HG02571 (cell line): ENCODE measurements at regions not wholly inside any gene's neighbourhood (a gene's known extent, or its start where the extent isn't known, plus 50 kb on each side); places are given as distances from the start of the nearest gene placed in this dataset.

Experiments used
- ATAC-seq: cut with Tn5 transposase; IDR thresholded peaks from one replicate; pipeline ENCODE4 v1.9.1; 2021; ENCODE audit warnings: mild to moderate bottlenecking, moderate library complexity; ENCODE audit not compliant: unreplicated experiment

DNA sequence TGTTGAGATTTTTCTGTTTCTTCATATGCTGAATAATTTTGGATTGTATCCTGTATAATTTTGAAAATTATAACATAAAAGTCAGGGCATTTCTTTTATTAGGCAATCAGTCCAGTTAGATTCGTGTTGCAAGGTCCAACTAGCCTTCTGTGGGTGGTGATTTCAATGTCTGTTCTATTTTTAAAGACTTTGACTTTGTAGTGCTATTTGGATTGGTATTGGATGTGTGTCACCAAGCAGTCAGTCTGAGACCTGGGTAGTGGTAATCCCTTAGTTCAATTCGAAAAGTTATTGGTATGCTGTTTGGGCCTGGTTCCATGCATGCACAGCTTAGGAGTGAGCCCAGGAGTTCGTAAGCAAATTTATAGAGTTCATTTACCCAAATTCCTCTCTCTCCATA is 82.2 kb downstream of the EPDR1 start:
- no peak for ATAC-seq

DNA sequence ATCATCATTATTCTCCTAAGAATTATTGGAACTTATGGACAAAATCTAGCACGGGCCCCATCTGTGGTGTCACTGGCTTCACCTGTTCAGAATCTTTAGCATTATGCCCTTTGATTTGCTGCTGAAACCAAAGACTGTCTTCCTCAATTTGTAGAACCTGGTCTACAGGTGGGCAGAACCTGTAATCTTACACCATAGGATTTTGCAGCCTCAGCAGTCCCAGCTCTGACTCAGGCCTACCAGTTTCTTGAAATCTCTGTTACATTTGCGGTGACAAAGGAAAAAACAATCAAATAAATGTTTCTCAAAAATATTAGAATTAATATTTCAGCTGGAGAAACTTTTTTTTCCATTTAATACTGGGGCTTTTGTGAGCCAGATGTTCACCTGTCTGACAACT is 86.1 kb downstream of the EPDR1 start:
- ATAC-seq = no peak

GRCh38 chr7:38007096-38007495 is 86.7 kb downstream of the EPDR1 start:
- no peak for ATAC-seq

DNA sequence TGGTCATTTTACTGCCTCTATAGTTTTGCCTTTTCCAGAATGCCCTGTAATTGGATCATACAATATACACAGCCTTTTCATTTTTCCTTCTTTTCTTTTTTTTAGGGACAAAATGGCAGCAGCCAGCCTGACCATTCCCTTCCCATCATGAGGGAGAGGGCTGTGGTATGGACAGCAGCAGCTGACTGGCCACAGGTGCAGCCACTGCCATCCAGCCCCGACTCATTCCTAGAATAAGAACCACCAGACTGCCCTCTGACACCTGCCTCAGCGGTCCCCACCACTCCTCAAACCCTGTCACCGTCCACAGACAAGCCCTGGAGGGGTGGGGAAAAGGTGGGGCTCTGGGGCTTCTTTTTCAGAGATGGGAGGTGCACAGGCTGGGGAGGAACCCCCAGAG is 92.8 kb downstream of the EPDR1 start:
- ATAC-seq = no peak

- no peak for ATAC-seq
Observed at GRCh38 chr7:38016567-38016966, 96.1 kb downstream of the EPDR1 start.

DNA sequence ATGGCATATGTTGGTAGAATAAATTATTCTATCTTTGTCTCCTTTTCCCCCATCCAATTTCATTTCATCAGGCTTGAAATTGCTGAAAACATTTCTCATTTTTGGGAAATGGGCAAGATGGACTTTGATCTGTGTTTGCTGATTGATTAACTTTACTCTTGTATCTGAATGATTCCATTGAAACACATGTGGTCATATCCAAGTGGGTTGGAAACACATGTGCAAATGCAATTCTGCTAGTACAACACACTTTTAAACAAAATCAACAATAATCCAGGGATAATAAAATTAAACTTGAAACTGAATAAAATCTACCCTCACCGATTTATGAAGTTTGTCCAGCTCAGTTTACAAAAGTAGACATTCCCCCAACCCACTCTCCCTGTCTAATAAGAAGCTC is 96.9 kb downstream of the EPDR1 start:
- ATAC-seq = no peak

GRCh38 chr7:38020121-38020785 is 99.8 kb downstream of the EPDR1 start:
- no peak for ATAC-seq

- no peak for ATAC-seq
Observed at GRCh38 chr7:38021892-38022291, 101.5 kb downstream of the EPDR1 start.

DNA sequence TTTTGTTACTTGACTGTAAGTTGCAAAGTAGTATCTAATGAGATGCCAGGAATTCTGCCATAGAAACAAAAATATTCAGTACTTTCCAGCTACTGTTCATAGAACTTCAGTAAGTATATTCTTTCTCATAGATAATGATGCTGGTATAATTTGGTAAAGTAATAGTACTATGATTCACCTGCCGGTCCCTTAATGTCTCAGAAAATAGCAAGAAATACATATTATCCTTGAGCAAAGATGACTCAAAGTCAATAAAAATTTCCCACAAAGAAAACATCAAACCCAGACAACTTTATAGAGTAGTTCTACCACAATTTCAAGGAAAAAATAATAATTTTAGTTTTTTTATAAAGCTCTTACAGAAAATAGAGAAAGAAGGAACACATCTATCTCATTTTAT is 105.4 kb downstream of the EPDR1 start:
- ATAC-seq = no peak

DNA sequence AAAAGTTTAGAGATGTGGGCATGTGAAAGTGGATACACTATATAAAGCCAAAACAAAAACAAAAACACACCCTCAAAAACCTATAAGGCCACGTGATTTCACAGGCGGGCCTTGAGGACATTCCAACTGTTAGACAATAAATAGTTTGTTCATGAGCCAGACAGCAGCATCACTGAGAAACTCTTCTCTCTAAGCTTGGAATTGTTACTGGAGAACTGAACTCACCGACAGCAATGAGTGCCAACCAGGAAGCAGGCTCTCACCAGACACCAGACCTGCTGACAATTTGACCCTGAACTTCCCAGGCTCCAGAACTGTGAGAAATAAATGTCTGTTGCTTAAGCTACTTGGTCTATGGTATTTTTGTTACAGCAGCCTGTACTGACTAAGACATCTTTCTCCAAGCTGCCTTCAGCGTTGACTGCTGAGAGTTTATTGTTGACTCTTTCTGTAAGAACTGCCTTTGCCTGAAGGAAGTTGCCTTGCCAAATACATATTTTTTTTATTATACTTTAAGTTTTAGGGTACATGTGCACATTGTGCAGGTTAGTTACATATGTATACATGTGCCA is 107.5 kb downstream of the EPDR1 start:
- ATAC-seq = no peak

DNA sequence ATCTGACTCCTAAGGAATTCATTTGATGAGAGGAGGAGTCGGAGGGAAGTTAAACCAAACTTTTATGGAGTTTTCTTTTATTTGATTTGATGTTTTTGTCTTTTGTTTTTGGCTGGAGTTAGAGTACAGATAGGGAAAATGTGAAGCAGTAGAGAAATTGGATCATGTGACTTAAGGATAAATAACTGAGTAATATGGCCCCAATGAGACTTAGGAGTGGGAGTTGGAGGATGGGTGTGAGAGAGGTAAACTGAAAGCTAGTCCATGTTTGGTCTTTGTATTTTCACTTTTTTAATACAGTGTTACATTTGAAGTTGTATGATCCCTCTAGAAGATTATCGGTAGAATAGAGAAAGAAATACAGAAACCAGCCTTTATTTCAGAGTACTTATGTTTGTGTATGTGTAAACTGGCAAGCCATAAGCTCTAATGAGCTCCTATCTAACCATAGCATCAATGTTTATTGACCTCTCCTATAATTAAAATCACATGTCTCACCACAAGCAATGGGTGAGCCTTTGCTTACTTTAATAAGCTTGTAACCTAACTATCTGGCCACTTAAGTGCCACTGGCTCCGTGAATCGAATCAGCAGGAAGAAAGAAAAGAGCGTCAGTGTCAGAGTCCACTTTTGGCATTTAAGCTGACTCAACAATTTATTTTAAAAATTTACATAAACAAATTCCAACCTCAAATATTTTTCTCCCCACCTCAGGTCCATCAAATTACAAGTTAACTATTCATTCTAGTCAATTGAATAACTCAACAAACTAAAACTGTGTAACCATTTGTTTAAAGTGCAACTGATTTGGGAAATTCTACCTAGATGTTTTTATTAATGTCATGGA is 113.8 kb downstream of the EPDR1 start:
- ATAC-seq = no peak

GRCh38 chr7:38040831-38041230 is 120.4 kb downstream of the EPDR1 start:
- no peak for ATAC-seq

DNA sequence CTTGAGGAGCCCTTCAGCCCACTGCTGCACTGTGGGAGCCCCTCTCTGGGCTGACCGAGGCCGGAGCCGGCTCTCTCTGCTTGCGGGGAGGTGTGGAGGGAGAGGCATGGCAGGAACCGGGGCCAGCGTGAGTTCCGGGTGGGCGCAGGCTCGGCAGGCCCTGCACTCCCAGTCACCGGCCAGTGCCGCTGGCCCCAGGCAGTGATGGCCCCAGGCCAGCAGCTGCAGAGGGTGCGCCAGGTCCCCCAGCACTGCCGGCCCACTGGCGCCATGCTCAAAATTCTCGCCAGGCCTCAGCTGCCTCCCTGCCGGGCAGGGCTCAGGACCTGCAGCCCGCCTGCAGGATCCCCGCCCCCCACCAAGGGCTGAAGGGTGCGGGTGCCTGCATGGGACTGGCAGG is 128.4 kb upstream of the STARD3NL start:
- no peak for ATAC-seq

GRCh38 chr7:38051311-38051710 is 126.7 kb upstream of the STARD3NL start:
- ATAC-seq = no peak

GRCh38 chr7:38051786-38052185 is 126.3 kb upstream of the STARD3NL start:
- ATAC-seq = no peak

DNA sequence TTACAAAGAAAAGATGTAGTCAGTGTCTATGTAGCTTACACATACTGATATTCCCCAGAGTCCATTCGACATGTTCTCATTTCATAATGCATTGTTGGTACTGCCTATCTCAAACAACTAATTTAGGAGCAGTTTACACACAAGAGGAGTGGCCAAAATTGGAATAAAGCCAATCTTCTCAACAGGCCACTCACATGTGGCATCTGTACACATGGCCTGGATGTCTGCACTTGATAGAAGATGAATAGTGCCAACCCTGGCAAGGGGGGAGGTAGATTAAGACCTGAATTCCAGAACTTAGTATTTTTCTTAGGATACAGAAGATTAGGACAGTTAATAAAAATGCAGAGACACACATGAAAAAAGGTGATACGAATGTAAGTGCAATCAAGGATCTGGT is 125.3 kb upstream of the STARD3NL start:
- ATAC-seq = no peak

DNA sequence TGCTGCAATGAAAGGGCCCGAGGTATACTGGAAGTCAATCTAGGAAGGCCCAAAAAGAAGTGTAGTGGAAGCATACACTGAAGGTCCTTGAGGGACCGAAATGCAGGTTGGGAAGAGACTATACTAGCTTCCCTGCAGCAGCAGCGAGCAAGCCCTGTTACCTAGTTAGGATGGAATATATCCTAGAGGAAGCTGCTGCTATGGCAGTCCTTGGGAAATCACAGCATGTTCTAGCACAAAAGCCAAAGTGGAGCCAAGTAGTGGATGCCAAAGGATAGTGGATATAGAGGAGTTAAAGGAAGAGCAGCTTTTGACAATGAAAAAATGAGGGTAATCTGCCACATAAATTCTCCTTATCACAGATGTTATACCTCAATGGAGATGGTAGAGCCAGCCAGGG is 123.8 kb upstream of the STARD3NL start:
- no peak for ATAC-seq

DNA sequence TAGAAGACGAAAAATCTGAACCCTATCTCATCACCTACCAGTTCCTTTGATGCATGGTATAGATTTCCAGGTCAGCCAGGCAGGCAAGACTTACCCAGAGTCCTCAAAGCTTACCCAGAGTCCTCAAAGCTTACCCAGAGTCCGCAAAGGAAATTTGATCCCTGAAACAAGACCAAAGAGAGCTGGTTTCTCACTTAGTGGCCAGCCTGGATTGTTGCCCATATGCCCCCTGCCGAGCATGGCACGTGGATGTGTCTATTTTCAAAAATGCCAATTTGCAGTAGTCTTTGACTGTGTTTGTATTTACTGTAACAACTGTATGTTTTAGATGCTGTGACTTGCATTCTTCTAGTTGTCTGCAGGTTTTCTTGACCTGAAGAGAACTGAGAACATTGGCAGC is 120.2 kb upstream of the STARD3NL start:
- no peak for ATAC-seq

GRCh38 chr7:38060116-38060515 is 117.9 kb upstream of the STARD3NL start:
- ATAC-seq = no peak

GRCh38 chr7:38060637-38061036 is 117.4 kb upstream of the STARD3NL start:
- no peak for ATAC-seq

GRCh38 chr7:38066391-38066790 is 111.7 kb upstream of the STARD3NL start:
- ATAC-seq = no peak

- no peak for ATAC-seq
Observed at GRCh38 chr7:38068461-38068860, 109.6 kb upstream of the STARD3NL start.
